HEK293 (cell line): ENCODE measurements at regions not wholly inside any gene's neighbourhood (a gene's known extent, or its start where the extent isn't known, plus 50 kb on each side); places are given as distances from the start of the nearest gene placed in this dataset.

Experiments used
- ELK4 ChIP-seq: IDR thresholded peaks from 2 replicates; pipeline ENCODE4 v1.6.1; 2011; ENCODE audit warnings: mild to moderate bottlenecking, low read depth, low read length, borderline replicate concordance
- MYNN ChIP-seq: fragments of 450-650 bp; formaldehyde crosslinking; IDR thresholded peaks from 2 replicates; pipeline ENCODE4 v1.5.1; 2016; ENCODE audit warnings: missing biosample characterization, missing genetic modification characterization, borderline replicate concordance
- YY1 ChIP-seq: fragments of 450-650 bp; formaldehyde crosslinking; IDR thresholded peaks from 2 replicates; pipeline ENCODE4 v1.5.1; 2018; ENCODE audit warnings: missing biosample characterization, missing genetic modification characterization
- ZNF2 ChIP-seq: fragments of 450-650 bp; formaldehyde crosslinking; IDR thresholded peaks from 2 replicates; pipeline ENCODE4 v1.5.1; 2016; ENCODE audit warnings: missing biosample characterization, missing genetic modification characterization
- ZNF473 ChIP-seq: fragments of 450-650 bp; formaldehyde crosslinking; IDR thresholded peaks from 2 replicates; pipeline ENCODE4 v1.5.1; 2017; ENCODE audit warnings: missing biosample characterization, missing genetic modification characterization
- ZNF561 ChIP-seq: fragments of 450-650 bp; IDR thresholded peaks from 2 replicates; pipeline ENCODE4 v1.5.1; 2018; ENCODE audit warnings: missing biosample characterization, missing genetic modification characterization, borderline replicate concordance
- ZSCAN30 ChIP-seq: fragments of 450-650 bp; IDR thresholded peaks from 2 replicates; pipeline ENCODE4 v1.5.1; 2018; ENCODE audit warnings: missing biosample characterization, mild to moderate bottlenecking, missing genetic modification characterization, moderate library complexity
- TF ChIP-seq, protein P1 (sequence below): fragments of 450-650 bp; formaldehyde crosslinking; IDR thresholded peaks from 2 replicates; pipeline ENCODE4 v1.5.1; 2016; ENCODE audit warnings: missing biosample characterization, missing genetic modification characterization

DNA sequence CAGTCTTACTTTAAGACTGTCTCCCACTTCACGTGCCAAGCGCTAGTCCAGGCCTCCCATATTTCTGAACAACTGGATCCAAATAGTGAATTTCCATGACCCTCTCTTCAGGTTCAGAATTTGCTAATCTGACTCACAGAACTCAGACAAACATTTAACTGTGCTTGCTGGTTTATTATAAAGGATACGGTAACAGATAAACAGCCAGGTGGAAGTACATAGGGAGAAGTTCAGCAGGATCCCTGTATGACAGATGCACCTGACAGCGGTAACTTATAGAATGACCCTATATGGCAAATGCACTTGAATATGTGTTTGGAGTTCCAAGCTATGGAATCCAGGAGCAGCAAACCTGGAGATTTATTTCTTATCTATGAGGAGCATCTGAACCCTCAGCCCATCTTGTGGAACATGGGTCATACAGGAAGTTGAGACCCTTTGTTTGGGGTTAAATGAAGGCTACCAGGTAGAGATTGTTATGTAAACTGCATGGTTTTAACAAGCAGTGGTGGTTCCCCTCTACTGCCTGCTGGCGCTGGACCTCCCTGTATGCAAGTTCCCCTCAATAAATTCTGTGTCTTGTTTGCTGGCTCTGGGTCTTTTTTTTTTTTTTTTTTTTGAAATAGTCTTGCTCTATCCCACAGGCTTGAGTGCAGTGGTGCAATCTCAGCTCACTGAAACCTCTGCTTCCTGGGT lies 622.6 kb downstream of the KCNJ2 start:
- TF ChIP-seq MYNN (tag by site-specific recombination) (no peak), ELK4 (no peak), YY1 (no peak), ZNF2 (tag by site-specific recombination) (no peak), ZNF473 (tag by site-specific recombination) (no peak), ZSCAN30 (tag by site-specific recombination) (no peak), ZNF561 (tag by site-specific recombination) (no peak)
- TF ChIP-seq, protein P1, sequence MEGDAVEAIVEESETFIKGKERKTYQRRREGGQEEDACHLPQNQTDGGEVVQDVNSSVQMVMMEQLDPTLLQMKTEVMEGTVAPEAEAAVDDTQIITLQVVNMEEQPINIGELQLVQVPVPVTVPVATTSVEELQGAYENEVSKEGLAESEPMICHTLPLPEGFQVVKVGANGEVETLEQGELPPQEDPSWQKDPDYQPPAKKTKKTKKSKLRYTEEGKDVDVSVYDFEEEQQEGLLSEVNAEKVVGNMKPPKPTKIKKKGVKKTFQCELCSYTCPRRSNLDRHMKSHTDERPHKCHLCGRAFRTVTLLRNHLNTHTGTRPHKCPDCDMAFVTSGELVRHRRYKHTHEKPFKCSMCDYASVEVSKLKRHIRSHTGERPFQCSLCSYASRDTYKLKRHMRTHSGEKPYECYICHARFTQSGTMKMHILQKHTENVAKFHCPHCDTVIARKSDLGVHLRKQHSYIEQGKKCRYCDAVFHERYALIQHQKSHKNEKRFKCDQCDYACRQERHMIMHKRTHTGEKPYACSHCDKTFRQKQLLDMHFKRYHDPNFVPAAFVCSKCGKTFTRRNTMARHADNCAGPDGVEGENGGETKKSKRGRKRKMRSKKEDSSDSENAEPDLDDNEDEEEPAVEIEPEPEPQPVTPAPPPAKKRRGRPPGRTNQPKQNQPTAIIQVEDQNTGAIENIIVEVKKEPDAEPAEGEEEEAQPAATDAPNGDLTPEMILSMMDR, result no peak
